Muscle layer of duodenum (tissue), 2 donors: ENCODE measurements at regions not wholly inside any gene's neighbourhood (a gene's known extent, or its start where the extent isn't known, plus 50 kb on each side); places are given as distances from the start of the nearest gene placed in this dataset.

Experiments
- H3K27ac ChIP-seq: one replicate; pipeline ENCODE4 v1.7.0; 2013; ENCODE audit warnings: mild to moderate bottlenecking, low read length
- H3K27me3 ChIP-seq: one replicate; pipeline ENCODE4 v1.7.0; 2013; ENCODE audit warnings: low read depth, mild to moderate bottlenecking, control low read depth, low read length
- H3K36me3 ChIP-seq, 2 donors: one replicate each; pipeline ENCODE4 v1.7.0; 2013; ENCODE audit warnings: low read length in 2 of 2, control low read depth in 1 of 2, mild to moderate bottlenecking in 1 of 2; ENCODE audit not compliant: insufficient read depth in 2 of 2, control insufficient read depth in 1 of 2
- H3K4me1 ChIP-seq, 2 donors: one replicate each; pipeline ENCODE4 v1.7.0; 2013; ENCODE audit warnings: low read length in 2 of 2, mild to moderate bottlenecking in 2 of 2, control low read depth in 1 of 2, moderate library complexity in 1 of 2; ENCODE audit not compliant: insufficient read depth in 2 of 2, control insufficient read depth in 1 of 2
- H3K4me3 ChIP-seq, 2 donors: one replicate each; pipeline ENCODE4 v1.7.0; 2013; ENCODE audit warnings: low read length in 2 of 2, low read depth in 1 of 2, mild to moderate bottlenecking in 1 of 2
- H3K9me3 ChIP-seq, 2 donors: one replicate each; pipeline ENCODE4 v1.7.0; 2013; ENCODE audit warnings: low read length in 2 of 2, control low read depth in 1 of 2, mild to moderate bottlenecking in 1 of 2; ENCODE audit not compliant: control insufficient read depth in 1 of 2
- donor health status: healthy.

DNA sequence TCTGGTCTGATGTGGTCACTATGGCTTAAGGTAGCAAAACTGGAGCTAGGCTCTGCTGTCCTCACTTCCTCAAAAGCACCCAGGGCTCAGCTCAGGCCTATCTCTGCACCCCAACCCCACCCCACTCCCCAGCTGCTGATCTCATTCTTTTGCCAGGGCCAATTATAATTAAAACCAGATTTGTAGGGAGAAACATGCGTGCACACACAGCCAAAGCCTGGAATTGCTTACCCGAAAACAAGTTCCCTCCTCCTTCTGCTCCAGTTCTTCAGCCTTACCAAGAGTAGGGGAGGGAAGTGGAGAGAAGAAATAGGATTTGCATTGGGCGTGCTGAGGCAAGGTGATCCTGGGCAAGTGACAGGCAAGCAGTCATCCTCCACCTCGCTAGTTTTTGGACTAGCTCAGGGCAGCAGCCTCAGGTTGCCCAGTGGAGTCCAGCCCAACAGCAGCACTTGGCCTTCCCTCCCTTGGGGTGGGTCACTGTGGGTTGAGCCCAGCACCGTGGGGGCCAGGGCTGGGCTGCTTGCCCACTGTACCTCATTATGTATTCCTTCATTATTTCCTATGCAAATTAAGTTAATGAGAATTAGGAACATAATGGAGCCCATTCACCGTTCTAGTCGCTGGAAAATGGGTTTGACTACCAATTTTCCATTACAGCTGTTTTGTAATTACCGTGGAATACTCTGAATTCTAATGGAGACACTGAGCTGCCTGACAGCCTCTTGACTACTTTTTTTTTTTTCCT, 199.1 kb upstream of the CELF4 start:
- no peaks in the 10 kb centered on the region for H3K27me3 ChIP-seq
- H3K4me3 ChIP-seq = no peak overlapping the region
- no peak overlapping the region for H3K27ac ChIP-seq
- H3K9me3 ChIP-seq = no peaks in the 10 kb centered on the region
- H3K36me3 ChIP-seq = no peaks in the 10 kb centered on the region
- H3K4me1 ChIP-seq = no peaks in the 10 kb centered on the region

DNA sequence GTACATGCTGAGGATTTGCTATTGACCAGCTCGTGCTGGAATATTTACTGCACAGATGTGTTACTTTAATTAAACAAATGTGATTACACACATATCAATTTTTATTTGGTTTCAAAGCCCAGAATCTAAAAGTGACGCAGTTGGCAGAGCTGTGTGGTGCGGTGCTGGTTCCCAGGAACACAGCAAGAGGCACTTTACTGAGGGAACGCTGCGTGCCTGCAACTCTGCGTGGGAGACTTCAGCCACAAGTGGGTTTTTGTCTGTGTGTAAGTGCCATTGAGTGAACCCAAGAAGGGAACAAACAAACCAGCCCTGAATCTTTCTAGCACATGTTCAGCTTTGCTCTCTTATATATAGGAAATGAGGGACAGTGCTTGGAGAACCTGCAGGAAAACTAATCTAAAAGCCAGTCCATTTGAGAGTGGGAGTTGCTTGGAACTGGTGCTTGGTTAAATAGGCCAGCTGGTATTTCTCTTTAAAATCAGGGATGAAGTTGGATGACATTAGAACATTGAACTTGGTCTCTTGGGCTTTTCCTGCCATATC, 196.6 kb upstream of the CELF4 start:
- Histone ChIP-seq H3K27ac (no peak overlapping the region), H3K9me3 (no peaks in the 10 kb centered on the region), H3K4me1 (no peaks in the 10 kb centered on the region), H3K27me3 (no peaks in the 10 kb centered on the region), H3K36me3 (no peaks in the 10 kb centered on the region), H3K4me3 (no peak overlapping the region)

GRCh38 chr18:37754141-37754540, 188.5 kb upstream of the CELF4 start:
- Histone ChIP-seq H3K27me3 (no peaks in the 10 kb centered on the region), H3K4me1 (no peaks in the 10 kb centered on the region), H3K27ac (no peak overlapping the region), H3K36me3 (no peaks in the 10 kb centered on the region), H3K4me3 (no peak overlapping the region), H3K9me3 (no peaks in the 10 kb centered on the region)

GRCh38 chr18:37742436-37742835, 176.8 kb upstream of the CELF4 start:
- H3K36me3 ChIP-seq = no peaks in the 10 kb centered on the region
- no peak overlapping the region for H3K4me3 ChIP-seq
- H3K4me1 ChIP-seq = no peaks in the 10 kb centered on the region
- H3K27me3 ChIP-seq = no peaks in the 10 kb centered on the region
- H3K27ac ChIP-seq = no peak overlapping the region
- H3K9me3 ChIP-seq = no peaks in the 10 kb centered on the region

- Histone ChIP-seq H3K36me3 (no peaks in the 10 kb centered on the region), H3K4me3 (no peak overlapping the region), H3K9me3 (no peaks in the 10 kb centered on the region), H3K27me3 (no peaks in the 10 kb centered on the region), H3K4me1 (no peaks in the 10 kb centered on the region), H3K27ac (no peak overlapping the region)
These were observed 175.5 kb upstream of the CELF4 start for GRCh38 chr18:37741032-37741623.

DNA sequence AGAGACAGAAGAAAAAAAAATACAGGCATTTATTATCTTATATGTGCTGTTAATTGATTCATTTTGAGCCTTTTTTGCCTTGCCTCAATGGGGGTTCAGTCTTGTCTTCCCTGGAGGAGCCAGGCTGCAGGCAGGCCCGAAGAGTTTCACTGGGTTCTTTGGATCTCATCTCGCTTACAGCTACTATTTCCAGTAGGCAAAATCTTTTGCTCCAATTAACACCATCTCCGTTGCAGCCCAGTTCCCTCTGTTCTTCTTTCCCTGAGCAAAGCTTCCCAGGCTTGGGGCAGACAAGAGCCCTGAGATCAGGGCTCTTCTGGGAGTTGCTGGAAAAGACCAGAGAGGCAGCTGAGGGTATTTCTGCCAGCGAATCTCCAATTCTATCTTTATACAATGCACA, 168.8 kb upstream of the CELF4 start:
- no peaks in the 10 kb centered on the region for H3K36me3 ChIP-seq
- H3K27me3 ChIP-seq = no peaks in the 10 kb centered on the region
- H3K4me1 ChIP-seq = no peaks in the 10 kb centered on the region
- no peak overlapping the region for H3K4me3 ChIP-seq
- no peak overlapping the region for H3K27ac ChIP-seq
- no peaks in the 10 kb centered on the region for H3K9me3 ChIP-seq

- Histone ChIP-seq H3K27me3 (no peaks in the 10 kb centered on the region), H3K9me3 (no peaks in the 10 kb centered on the region), H3K4me1 (no peaks in the 10 kb centered on the region), H3K27ac (no peak overlapping the region), H3K4me3 (no peak overlapping the region), H3K36me3 (no peaks in the 10 kb centered on the region)
These were observed 164.1 kb upstream of the CELF4 start for GRCh38 chr18:37729716-37730115.

DNA sequence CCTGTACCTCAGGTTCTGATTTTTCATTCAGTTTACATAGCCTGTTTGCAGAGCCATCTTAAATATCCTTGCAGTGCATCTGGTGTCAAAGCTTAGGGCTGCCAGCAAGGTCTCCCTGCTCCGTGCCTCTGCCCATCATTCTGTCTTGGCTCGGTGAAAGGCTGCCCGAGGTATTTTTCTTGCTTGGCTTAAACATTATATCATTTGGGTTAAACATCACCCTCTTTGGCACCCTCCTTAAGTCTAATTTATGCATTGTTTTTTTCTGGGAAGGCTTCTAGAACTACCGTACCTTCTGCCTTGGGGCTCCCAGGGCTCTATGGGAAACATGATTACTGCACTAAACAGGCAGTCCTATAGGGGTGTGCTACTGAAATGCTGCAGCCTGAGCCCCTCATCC, 158.6 kb upstream of the CELF4 start:
- Histone ChIP-seq H3K4me3 (no peak overlapping the region), H3K27me3 (no peaks in the 10 kb centered on the region)

DNA sequence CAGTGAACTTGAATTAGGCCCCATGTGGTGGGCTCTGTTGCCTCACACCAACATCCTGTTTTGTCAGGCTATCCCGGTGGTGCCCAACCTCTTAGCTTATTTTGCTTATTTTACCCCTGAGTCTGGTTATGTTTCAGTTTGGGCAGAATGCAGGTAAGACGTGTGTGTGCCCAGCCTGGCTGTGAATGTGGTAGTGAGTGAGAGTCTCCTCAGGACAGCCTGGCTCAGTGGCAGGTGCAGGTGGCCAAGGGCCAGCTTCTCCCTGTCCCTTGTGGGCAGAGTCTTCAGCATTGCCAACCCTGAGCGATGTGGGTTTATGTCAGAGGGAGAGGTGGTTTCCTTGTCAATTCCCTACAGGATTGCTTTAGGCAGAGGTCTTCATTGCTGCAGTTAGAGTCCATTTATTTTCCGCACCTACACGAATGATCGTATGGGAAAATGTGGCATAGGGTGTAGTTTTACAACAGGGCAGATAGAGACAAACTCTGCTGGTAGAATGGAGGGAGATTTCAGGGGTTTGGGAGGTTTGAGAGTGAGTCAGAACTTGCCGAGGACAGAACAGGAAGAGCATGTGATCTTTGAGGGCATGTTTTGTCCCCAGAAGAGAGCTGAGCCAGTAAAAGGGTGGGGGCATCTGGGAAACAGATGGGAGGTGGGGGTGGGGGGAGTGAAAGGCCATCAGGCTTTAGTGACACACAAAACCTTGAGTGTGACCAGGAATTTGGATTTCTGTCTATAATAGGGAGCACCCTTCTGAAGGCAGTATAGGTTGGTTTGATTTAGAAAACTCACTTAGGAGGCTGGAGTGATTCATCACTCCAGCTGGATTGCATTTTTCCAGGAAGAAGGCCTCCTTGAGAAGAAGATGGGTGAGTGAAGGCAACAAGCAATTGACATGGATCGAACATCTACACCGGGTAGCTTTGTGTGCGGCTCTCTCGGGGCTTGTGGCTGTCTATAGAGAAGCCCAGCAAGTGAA, 156.2 kb upstream of the CELF4 start:
- no peaks in the 10 kb centered on the region for H3K4me1 ChIP-seq
- no peaks in the 10 kb centered on the region for H3K27me3 ChIP-seq
- H3K4me3 ChIP-seq = no peak overlapping the region
- H3K36me3 ChIP-seq = no peaks in the 10 kb centered on the region
- H3K27ac ChIP-seq = no peak overlapping the region
- H3K9me3 ChIP-seq = no peaks in the 10 kb centered on the region

More for the DNA sequence above, 158.6 kb upstream of the CELF4 start:
- H3K27ac ChIP-seq = no peak overlapping the region
- no peaks in the 10 kb centered on the region for H3K9me3 ChIP-seq
- H3K36me3 ChIP-seq = no peaks in the 10 kb centered on the region
- no peaks in the 10 kb centered on the region for H3K4me1 ChIP-seq

DNA sequence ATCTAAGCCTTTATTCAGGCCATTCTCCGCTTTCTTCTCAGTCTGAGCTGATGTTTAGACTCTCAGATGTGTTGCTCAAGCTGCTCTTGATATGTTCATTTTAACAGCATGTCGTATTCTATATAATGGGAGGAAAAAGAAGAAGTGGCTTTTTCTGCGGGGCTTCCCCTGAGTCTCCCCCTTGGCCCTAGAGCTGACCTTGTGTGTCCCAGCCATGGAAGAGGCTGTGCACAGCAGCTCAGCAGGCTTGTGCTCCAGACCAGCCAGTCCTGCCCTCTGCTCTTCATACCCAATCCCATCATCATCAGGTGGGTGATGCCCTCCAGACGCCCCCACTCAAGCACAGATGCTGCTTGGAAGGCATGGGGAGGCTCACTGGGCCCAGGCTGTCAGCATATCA, 155.1 kb upstream of the CELF4 start:
- no peak overlapping the region for H3K4me3 ChIP-seq

DNA sequence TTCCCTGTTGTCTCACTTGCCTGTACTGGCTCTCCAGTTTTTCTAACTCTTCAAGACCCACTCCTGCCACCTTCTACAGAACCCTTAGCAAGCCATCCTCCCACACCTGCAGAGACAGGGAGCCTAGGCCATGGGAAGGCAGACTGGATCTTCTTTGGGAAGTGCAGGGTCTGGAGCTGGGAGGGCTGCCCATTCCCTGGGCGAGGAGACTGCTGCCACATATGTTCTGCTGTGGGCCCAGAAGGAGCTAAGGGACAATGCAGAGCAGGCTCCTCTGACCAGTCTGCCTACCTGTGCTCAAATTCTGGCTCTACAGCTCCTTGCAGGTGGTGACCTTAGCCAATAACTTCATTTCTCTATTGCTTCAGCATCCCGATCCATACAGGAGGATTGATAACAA, 152.1 kb upstream of the CELF4 start:
- H3K4me3 ChIP-seq = no peak overlapping the region
- no peak overlapping the region for H3K27ac ChIP-seq
- no peaks in the 10 kb centered on the region for H3K4me1 ChIP-seq
- H3K9me3 ChIP-seq = no peaks in the 10 kb centered on the region
- no peaks in the 10 kb centered on the region for H3K36me3 ChIP-seq
- no peaks in the 10 kb centered on the region for H3K27me3 ChIP-seq

More for the DNA sequence above, 155.1 kb upstream of the CELF4 start:
- no peaks in the 10 kb centered on the region for H3K27me3 ChIP-seq
- H3K4me1 ChIP-seq = no peaks in the 10 kb centered on the region
- no peaks in the 10 kb centered on the region for H3K9me3 ChIP-seq
- no peak overlapping the region for H3K27ac ChIP-seq
- no peaks in the 10 kb centered on the region for H3K36me3 ChIP-seq
